ENCODE measurements at regions not wholly inside any gene's neighbourhood (a gene's known extent, or its start where the extent isn't known, plus 50 kb on each side); places are given as distances from the start of the nearest gene placed in this dataset.

- Mint-ChIP-seq H3K4me1 (ENCODE audit: unreplicated experiment) (peaks cover 21% of the 10 kb centered on the region), H3K27me3 (ENCODE audit: unreplicated experiment) (peaks cover 9% of the 10 kb centered on the region), H3K9me3 (ENCODE audit: unreplicated experiment) (no peaks in the 10 kb centered on the region), H3K4me3 (ENCODE audit: unreplicated experiment) (peak overlapping the region; percentile 89), H3K27ac (ENCODE audit: unreplicated experiment) (peak overlapping the region; percentile 71), H3K36me3 (ENCODE audit: low read depth, unreplicated experiment) (no peaks in the 10 kb centered on the region)
- TF ChIP-seq CTCF (IDR thresholded peaks at IDR 0.05; ENCODE audit: unreplicated experiment) = no peak
- peak; percentile 49 for DNase-seq (ENCODE audit: low spot score)
These were observed 96.5 kb downstream of the HFE start for GRCh38 chr6:26183581-26184366.

GRCh38 chr6:26184367-26184891, 97.2 kb downstream of the HFE start:
- TF ChIP-seq CTCF (IDR thresholded peaks at IDR 0.05; ENCODE audit: unreplicated experiment) = no peak
- no peaks in the 10 kb centered on the region for H3K36me3 Mint-ChIP-seq (ENCODE audit: low read depth, unreplicated experiment)
- H3K4me1 Mint-ChIP-seq (ENCODE audit: unreplicated experiment) = peaks cover 21% of the 10 kb centered on the region
- no peak for DNase-seq (ENCODE audit: low spot score)
- H3K27ac Mint-ChIP-seq (ENCODE audit: unreplicated experiment) = peak overlapping the region; percentile 44
- H3K27me3 Mint-ChIP-seq (ENCODE audit: unreplicated experiment) = peaks cover 14% of the 10 kb centered on the region
- H3K4me3 Mint-ChIP-seq (ENCODE audit: unreplicated experiment) = peak overlapping the region; percentile 89
- H3K9me3 Mint-ChIP-seq (ENCODE audit: unreplicated experiment) = no peaks in the 10 kb centered on the region

- no peaks in the 10 kb centered on the region for H3K9me3 Mint-ChIP-seq (ENCODE audit: unreplicated experiment)
- H3K27ac Mint-ChIP-seq (ENCODE audit: unreplicated experiment) = peak overlapping the region; percentile 50
- H3K4me3 Mint-ChIP-seq (ENCODE audit: unreplicated experiment) = no peak overlapping the region
- H3K4me1 Mint-ChIP-seq (ENCODE audit: unreplicated experiment) = peaks cover 21% of the 10 kb centered on the region
- no peak for DNase-seq (ENCODE audit: low spot score)
- peaks cover 15% of the 10 kb centered on the region for H3K27me3 Mint-ChIP-seq (ENCODE audit: unreplicated experiment)
- no peak for TF ChIP-seq CTCF (IDR thresholded peaks at IDR 0.05; ENCODE audit: unreplicated experiment)
- no peaks in the 10 kb centered on the region for H3K36me3 Mint-ChIP-seq (ENCODE audit: low read depth, unreplicated experiment)
These were observed 97.8 kb downstream of the HFE start for GRCh38 chr6:26185004-26185403.

GRCh38 chr6:26185802-26186201, 98.6 kb downstream of the HFE start:
- Mint-ChIP-seq H3K36me3 (ENCODE audit: low read depth, unreplicated experiment) (no peaks in the 10 kb centered on the region), H3K4me3 (ENCODE audit: unreplicated experiment) (no peak overlapping the region), H3K27ac (ENCODE audit: unreplicated experiment) (no peak overlapping the region), H3K9me3 (ENCODE audit: unreplicated experiment) (no peaks in the 10 kb centered on the region), H3K27me3 (ENCODE audit: unreplicated experiment) (peaks cover 15% of the 10 kb centered on the region), H3K4me1 (ENCODE audit: unreplicated experiment) (peaks cover 21% of the 10 kb centered on the region)
- no peak for TF ChIP-seq CTCF (IDR thresholded peaks at IDR 0.05; ENCODE audit: unreplicated experiment)
- no peak for DNase-seq (ENCODE audit: low spot score)

- Mint-ChIP-seq H3K4me3 (ENCODE audit: unreplicated experiment) (no peak overlapping the region), H3K27me3 (ENCODE audit: unreplicated experiment) (peaks cover 15% of the 10 kb centered on the region), H3K9me3 (ENCODE audit: unreplicated experiment) (no peaks in the 10 kb centered on the region), H3K27ac (ENCODE audit: unreplicated experiment) (no peak overlapping the region), H3K36me3 (ENCODE audit: low read depth, unreplicated experiment) (no peaks in the 10 kb centered on the region), H3K4me1 (ENCODE audit: unreplicated experiment) (peaks cover 21% of the 10 kb centered on the region)
- no peak for DNase-seq (ENCODE audit: low spot score)
- no peak for TF ChIP-seq CTCF (IDR thresholded peaks at IDR 0.05; ENCODE audit: unreplicated experiment)
These were observed 99.4 kb downstream of the HFE start for GRCh38 chr6:26186652-26187051.
